UCSD-AML1 (cell line): ENCODE measurements at regions not wholly inside any gene's neighbourhood (a gene's known extent, or its start where the extent isn't known, plus 50 kb on each side); places are given as distances from the start of the nearest gene placed in this dataset.
A peak's percentile ranks its signal among the peaks of the same experiment; 100 is the strongest.

Experiments
- DNase-seq: peaks from one replicate; lab custom pipeline; 2025; ENCODE audit not compliant: unreplicated experiment; lab: John Stamatoyannopoulos, UW

GRCh38 chr18:27645929-27646328, 460.8 kb upstream of the CHST9 start:
- no peak for DNase-seq

DNA sequence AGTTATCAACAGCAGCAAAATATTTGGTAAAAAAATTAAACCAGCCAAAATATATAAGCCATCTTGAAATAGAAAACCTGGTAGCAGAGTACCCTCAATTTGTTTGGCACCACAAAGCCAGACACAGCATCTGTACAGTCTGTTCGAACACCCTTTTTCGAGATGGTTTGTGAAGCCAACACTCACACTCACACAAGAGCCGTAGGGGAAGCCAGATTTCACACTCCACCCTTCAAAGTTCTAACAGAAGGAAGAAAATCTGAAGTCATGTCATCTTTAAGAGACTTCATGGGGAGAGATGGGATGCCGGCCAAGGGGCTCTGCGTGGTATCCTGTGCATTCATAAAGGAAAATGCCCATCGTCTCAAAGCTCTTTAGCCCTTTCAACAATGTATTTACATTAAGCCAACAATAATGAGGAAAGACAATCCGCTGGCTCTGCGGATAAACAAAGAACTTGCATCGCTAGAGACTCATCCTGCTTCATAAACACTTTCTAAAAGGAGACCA, 451.5 kb upstream of the CHST9 start:
- DNase-seq = no peak

DNA sequence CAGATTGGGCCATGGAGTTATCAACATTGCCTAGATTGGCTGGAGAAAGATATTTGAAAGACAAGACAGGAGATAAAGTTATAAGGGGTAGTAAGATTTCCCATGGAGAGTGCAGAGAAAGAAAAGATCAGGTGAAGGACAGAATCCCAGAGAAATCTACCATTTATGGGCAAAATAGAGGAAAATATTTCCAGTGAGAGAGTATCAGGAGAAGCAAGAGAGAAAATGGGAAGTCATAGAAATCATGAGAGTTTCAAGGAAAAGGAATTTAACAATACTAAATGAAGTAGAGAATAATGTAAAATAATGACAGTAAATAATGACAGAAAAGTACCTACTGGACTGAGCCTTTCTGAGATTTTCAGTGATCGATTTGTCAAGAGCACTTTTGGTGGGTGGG, 447.6 kb upstream of the CHST9 start:
- no peak for DNase-seq

GRCh38 chr18:27627927-27628326, 442.8 kb upstream of the CHST9 start:
- DNase-seq = no peak

DNA sequence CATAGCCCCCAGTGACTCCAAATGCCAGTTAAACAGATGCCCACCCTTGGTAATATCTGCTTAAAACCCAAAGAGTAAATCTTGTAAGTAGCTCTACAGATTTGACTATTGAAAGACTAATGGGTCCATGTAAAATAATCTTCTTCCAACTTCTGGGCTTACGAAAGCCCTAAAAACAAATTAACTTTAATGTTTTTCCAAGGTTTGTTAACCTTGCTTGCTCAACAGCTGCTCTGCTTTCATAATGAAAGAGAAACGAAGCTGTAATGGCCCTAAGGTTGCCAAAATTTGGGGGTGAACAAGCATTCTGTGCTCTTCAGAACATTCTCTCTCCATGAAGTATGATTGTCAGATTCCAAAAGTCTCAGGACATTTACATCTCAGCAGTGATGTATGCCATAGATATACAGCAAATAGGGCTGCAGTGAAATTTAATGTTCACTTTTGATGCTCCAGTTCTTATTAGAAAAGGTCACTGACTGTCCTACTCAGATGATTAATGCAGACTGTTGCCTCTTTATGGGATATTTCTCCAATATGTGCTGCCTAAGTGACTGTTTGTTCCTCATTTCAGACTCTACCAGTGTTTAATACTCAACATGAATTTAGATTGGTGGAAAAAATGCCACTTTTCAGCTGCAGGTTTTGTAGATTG, 436.3 kb upstream of the CHST9 start:
- DNase-seq = no peak

DNA sequence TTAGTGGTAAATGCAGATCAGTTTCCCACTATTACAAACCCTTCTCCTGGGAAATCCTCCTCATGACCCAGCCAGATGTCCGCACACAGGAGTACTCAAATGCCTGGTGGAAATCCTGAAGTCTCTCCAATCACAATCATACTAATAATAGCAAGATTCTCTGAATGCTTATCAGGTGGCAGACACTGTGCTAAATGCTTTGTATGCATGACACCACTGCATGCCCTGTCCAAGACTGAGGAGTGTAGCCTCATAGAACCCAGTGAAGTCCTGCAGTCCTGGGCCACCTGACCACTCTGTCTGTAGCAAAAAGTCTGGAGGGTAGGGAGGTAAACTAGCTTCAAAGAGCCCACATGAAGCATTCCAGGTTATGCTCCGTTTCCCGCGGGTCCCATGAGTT, 434.8 kb upstream of the CHST9 start:
- no peak for DNase-seq

GRCh38 chr18:27619090-27619772, 434.1 kb upstream of the CHST9 start:
- no peak for DNase-seq

DNA sequence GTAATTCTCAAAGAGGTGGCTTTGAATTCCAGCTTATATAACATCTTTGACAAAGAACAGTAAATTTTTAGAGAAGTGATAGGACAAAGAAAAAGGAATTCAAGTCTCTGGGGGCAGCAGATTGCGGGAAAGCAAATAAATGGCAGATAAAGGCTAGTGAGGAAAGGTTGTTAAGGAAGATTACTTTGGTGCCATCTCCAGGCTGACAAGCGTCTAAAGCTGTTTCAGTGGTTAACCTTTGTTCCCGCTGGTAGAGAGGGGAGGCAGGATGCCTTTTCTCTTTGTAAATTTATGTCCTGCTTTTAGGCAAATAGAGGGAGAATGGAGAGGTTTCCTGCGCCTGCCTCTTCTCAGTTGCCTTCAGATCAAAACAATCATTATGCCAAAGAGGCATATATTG, 431.2 kb upstream of the CHST9 start:
- no peak for DNase-seq

DNA sequence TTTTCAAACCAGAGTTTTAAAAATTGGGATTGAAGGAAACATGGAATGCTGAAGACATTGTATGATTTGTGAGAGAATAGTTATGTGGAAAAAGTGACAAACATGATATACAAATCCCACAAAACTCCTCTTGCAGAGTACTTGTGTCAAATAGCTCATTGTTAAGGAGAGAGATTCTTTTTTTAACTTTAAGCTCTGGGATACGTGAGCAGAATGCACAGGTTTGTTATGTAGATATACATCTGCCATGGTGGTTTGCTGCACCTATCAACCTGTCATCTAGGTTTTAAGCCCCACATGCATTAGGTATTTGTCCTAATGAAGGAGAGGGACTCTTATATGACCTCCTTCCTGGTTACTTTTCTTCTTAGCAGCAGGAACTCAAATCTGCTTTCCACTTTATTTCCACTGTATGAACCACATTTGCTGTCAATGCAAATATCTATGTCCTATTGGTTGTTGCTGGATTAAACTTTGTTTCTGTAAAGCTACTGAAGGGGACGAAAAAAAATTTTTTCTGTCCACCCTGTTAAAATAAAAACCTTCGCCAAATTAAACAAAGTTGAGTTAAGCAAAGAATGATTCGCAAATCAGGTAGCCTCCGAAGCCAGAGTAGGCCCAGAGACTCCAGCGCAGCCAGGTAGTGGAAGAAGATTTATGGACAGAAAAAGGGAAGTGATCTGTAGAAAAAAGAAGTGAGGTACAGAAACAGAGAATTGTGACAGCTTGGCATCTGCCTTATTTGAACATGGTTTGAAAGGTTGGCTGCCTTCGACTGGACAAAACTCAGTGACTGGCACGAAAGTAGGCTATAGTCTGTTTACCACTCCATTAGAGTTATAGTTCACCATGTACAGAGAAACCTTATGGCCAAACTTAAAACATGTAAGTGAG, 430.1 kb upstream of the CHST9 start:
- no peak for DNase-seq

DNA sequence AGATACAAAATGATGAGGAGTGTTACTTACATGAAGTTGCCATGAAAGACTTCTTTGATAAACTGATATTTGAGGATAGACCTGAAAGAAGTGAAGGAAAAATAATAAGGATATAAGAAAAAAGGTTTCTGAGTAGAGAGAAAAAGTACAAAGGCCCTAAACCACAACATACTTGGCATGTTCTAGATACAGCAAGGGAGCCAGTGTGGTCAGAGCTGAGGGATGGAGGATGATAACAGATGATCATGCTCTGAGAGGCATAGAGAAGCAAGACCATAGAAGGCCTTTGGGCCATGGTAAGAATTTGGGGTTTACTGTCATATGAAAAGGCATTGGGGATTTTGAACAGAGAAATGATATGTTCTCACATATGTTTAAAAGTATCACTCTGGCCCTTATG, 424.1 kb upstream of the CHST9 start:
- DNase-seq = no peak

DNA sequence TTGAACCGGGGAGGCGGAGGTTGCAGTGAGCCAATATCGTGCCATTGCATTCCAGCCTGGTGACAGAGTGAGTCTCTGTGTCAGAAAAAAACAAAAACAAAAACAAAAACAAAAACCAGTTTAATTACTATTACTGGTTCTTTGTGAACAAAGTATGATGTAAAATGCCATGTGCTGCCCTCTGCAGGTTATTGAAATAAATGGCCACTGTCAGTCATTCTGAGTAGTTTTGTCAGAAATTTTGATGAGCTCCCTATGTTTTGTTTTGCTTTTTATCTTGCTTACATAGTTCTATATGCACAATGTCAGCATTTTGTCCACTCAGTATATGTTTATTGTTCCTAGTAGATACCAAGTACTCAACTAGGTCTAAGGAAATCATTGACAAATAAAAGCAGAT, 423.6 kb upstream of the CHST9 start:
- DNase-seq = no peak

DNA sequence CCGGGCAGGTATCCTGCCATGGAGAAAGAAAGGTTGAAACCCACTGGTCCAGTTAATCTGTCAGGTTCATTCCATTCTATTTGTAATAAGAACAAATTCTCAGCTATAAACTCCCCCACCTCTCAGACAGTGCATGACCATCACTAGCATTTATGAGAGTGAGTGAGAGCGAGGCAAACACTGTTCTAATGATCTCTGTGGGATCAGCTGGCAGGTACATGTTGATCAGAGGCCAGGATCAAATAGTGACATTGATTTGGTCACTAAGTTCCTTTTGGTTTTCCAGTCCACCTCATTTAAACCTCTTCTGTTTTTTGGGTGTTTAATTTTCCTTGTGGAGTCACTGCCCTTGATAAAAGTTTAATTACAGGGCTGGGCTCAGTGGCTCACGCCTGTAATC, 423.1 kb upstream of the CHST9 start:
- no peak for DNase-seq

DNA sequence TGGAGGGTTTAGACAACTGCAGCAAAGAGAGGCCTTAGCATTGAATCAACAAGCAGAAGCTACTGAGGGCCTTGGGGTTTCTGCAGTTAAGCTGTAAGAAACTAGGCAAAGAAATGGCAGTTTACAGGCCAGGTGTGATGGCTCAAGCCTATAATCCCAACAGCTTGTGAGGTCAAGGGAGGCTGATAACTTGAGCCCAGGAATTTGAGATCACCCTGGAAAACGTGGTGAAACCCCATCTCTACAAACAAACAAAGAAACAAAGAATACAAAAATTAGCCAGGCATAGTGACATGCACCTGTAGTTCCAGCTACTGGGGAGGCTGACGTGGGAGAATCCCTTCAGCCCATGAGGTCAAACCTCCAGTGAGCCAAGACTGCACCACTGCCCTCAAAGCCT, 421.6 kb upstream of the CHST9 start:
- DNase-seq = no peak

- no peak for DNase-seq
These were observed 420.2 kb upstream of the CHST9 start for GRCh38 chr18:27605107-27605834.

GRCh38 chr18:27604583-27604982, 419.5 kb upstream of the CHST9 start:
- DNase-seq = no peak

DNA sequence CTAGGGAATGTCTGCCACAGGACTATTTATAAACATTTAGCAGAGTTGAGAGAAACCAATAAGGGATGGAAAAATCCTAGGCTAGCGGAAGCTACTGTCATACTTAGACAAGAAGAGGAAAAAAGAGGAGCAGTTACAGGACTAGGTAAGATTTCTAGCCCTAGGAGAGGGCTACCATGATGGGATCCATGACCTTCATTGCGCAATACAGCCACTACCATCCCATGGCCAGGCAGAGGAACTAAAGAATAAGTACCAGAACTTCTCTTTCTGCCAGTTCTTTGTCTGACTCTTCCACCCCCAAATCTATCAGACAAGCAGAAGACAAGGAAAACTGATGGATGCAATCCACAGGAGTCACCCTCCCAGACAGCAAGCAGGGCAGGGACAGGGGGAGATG, 417.0 kb upstream of the CHST9 start:
- no peak for DNase-seq

DNA sequence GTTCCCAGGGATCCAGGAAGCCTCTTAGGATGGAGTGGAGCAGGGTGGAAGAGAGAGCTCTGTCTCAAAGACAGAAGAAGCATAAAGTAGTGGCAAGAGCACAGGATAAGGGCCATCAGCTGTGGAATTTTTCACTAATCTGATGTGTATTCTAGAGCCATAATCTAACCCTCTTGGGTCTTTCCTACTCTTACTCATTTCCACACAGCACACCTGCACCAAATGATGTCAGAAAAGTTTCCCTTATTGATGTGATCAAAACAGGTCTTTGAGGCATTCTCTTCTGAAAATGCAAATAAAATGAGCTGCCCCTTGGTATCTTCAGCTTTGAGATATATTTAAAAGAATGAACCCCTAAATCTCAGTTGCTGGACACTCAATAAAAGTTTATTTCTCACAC, 415.1 kb upstream of the CHST9 start:
- no peak for DNase-seq

GRCh38 chr18:27599202-27599829, 414.2 kb upstream of the CHST9 start:
- DNase-seq = peak; percentile 7

DNA sequence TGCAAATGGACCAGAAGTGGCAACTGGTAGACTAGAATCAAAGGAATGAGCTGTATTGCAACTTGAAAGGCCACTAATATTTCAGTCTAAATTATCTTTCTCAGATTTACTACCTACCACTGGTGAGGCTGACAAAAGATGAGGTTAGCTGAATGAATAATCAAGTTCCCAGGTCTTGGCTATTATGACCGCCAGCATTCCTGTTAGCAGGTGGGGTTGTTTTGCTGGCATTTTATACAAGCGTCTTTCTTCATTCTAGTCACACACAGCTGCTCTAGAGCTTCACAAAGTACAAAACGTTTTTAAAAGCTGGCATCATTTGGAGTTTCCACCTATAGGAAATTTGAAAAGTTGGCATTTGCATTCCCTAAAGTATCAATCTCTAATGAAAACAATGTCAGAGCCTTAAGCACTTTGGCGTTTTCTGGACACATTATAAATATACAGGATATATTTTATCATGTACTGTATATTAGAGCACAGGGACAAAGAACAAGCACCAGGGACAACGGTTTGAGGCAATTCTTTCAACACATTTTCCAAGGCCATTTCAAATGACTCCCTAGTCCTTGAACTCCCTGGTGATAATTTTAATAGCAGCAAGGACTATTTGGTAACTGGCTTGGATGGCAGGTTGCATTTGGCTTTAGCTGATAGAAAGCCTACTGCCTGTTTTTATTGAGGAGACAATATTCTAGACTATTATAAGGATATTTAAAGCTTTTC, 410.2 kb upstream of the CHST9 start:
- no peak for DNase-seq

DNA sequence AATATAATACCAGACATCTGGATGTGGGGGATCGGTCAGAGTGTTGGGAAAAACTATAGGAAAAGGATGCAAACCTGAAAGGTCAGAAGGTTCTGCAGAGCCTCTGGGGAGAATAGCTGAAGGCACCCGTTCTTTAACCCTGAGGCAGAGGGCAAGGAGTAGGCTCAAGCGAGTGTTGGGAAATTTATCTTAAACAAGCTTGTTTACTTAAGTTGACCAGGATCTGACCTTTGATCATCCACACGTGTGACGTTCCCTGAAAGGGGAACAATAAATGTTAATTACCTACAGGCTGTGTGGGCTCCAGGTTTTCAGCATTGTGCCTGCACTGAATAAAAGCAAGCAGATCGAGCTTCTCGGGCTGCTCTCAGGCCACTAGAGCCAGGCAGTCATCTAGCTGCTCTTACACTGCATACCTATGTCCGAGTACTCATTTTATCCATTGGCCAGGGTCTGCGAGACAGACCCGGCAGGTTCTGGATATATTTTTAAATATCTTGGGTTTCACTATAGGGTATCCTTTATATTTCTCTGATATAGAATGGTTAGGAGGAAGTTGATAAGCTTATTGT, 400.6 kb upstream of the CHST9 start:
- DNase-seq = no peak
